Activated T-cell treated with anti-CD3 and anti-CD28 coated beads for 48 hours (primary cell): ENCODE measurements at regions not wholly inside any gene's neighbourhood (a gene's known extent, or its start where the extent isn't known, plus 50 kb on each side); places are given as distances from the start of the nearest gene placed in this dataset.

ENCODE experiments used
- DNase-seq: peaks from one replicate; pipeline ENCODE4 v3.0.0-alpha.2; 2020; ENCODE audit warnings: low read depth

DNA sequence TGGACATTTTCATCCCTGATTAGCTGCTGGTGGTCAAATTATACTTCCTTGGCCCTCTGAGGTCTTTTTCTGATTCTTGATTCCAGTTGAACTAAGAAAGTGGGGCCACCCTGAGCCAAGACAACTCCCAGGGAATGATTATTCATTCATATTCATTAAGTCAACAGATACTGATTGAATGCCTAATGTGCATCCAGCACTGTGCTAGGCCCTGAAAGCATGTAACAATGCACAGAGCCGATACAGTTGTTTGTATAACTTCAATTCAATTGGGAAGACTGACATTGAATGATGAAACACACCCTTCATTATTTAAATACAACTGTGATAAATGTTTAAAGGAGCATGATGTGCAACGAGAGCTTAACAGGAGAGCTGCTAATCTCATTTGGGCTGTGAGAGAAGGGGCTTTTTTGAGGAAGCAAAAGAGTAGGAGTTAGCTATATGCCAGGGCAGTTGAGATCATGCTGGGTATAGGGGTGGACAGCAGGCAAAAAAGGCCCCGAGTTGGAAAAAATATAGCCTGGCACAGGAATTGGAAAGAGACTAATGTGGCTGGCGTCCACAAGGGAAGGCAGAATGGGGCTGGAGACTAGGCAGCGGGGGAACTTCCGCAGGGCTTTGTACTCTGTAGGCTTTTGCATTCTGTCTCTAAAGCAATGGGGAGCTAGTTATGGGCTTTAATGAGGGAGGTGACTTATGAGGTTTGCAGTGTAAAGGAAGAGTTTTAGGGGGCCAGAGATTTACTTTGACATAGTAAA is 57.2 kb upstream of the ACVR1 start:
- DNase-seq, result no peak

DNA sequence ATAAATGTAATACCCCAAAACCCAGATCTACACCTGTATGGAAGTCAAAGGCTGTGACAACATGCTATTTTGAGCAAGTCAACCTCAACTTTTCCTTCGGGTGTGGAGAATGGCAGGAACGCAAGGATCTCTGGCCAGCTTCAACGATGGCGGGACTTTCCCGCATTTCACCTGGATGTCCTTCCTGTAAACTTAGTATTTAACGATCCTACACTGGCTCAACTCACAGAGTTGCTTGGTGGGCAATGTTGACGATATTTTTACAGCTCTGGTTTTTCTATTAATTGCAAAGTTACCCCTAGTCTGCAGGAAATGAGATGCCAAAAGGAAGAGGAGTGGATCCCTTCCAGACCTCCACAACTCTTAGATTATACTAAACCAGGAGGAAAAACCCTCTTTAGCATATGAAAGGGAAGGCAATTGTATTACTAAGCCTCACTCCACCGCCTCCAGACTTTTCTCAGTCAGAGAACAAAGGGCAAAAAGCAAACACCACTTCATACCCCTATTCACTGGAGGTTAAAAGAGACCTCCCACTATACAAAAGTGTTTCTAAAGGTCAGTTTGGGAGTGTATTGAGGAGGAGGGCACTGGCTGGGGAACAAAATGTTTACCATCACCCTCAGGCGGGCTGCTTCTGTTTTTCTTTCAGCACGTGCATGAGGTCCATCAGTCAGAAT is 56.5 kb upstream of the ACVR1 start:
- no peak for DNase-seq

DNA sequence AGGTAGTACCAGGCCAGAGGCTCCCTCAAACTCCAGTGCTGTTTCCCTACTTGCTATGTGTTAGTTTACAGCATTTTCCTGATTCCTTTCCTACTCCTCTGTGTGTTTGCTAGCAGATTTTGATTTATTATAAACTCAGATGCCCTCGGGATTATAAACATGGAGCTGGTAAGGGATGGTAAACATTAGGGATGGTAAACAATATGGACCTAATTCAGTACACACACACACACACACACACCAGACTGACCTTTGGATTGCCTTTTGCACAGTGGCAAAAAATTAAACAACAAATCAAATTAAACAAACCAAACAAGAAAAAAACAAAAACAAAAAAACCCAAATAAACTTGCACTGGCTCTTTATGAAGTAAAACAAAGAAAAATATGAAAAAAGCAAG is 55.4 kb upstream of the ACVR1 start:
- DNase-seq, result no peak

DNA sequence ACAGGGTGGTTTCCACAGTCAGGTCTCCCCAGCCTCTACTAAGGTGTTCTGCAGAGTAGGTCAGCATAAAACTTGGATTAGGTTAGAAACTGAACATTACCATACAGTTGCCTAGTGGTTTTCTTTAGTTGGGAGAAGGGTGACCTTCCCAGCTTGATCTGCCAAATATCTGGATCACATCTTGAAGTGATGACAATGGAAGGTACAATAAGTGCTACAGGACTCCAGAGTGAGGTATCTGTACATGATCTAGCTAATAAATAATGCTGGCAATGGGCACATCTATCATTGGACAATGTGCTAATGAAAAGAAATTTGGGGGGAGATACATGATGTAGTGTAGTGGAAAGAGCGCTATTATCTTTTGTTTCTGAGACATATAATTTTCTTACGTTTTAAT is 54.6 kb upstream of the ACVR1 start:
- DNase-seq, result no peak

DNA sequence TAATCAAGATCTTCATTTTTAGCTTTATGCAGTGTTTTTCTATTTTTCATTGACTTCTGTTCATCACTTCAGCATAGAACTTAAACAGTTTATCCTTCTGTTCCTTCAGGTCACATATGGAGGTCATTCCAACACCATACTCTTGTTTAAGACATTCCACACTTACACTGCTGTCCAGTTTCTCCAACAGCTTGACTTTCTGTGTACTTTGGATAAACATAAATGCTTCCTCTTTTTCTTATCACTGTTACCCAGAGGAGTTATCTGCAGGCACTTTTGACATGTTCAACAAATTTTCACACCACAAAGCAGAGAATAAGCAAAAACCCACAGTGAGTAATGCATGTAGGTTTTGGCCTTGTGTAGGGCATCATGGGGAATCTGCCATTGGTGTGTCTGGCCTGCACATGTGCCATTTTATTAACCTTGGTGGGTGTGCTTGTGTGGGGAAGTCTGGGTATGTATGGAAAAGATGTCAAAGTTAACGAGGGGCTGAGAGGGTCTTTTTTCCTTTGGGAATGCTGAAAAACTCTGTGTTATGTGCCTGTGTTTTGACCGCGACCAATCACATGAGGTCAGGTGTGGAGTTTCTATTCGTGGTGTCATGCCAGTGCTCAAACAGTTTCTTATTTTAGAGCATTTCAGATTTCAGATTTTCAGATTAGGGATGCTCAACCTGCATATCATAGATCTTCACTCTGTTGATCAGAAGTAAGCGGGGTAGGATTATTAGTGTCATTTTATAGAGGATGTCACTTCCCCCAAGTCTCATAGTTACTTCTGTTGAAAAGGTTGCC is 53.9 kb upstream of the ACVR1 start:
- DNase-seq, result no peak

DNA sequence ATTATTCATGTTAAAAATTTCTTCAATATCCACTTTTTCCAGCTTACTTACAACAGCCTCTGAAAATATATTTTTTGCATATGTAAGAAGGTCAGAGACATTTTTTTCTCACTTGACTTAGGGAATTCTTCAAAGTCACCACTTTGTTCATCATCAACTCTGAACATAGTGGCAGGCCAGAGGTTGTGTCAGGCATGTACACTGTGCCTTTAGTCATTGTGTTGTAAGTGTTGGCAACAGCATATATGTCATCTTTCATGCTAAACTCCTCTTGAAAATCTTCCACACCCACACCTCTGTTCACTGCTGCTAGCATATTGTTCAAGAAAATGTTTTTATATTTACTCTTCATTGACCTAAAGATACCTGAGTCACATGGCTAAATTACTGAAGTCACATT is 52.2 kb upstream of the ACVR1 start:
- DNase-seq, result no peak

DNA sequence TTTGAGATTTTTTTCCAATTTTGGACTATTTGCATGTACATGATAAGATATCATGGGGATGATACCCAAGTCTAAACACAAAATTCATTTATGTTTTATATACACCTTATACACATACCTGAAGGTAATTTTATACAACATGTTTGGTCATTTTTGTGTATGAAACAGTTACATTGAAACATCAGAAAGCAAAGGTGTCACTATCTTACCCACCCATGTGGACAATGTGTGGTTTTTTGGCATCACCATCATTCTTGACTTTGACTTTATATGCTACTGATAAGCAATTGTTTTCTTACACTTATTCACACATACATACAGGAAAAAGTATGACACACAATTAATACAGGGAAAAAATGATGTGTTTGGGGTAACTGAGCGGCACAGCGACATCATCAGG is 51.0 kb upstream of the ACVR1 start:
- no peak for DNase-seq
